Suprapubic skin (tissue), 4 donors: ENCODE measurements at regions not wholly inside any gene's neighbourhood (a gene's known extent, or its start where the extent isn't known, plus 50 kb on each side); places are given as distances from the start of the nearest gene placed in this dataset.

Source experiments
- CTCF ChIP-seq, 2 donors: fragments of 200-600 bp in 1 of 2; fragments of 450-650 bp in 1 of 2; sonication (generic) in 1 of 2; IDR thresholded peaks; one replicate each; pipeline ENCODE4 v1.5.1; 2016 to 2019; ENCODE audit warnings: antibody characterized with exemption in 2 of 2, mild to moderate bottlenecking in 1 of 2, moderate library complexity in 1 of 2
- EP300 ChIP-seq: sonication (generic); formaldehyde crosslinking; IDR thresholded peaks from one replicate; pipeline ENCODE4 v1.6.1; 2017; ENCODE audit warnings: antibody characterized with exemption
- POLR2A ChIP-seq, 2 donors: fragments of 450-650 bp; IDR thresholded peaks; one replicate each; pipeline ENCODE4 v1.6.1; 2017; ENCODE audit warnings: antibody characterized with exemption in 2 of 2, mild to moderate bottlenecking in 2 of 2, moderate library complexity in 2 of 2
- POLR2AphosphoS5 ChIP-seq, 3 donors: sonication (generic); formaldehyde crosslinking; IDR thresholded peaks; one replicate each; pipeline ENCODE4 v1.6.1; 2017; ENCODE audit warnings: antibody characterized with exemption in 3 of 3

GRCh38 chrX:129247642-129248041 lies 275.6 kb downstream of the SMARCA1 start:
- no peak for TF ChIP-seq CTCF (IDR thresholded peaks at IDR 0.05)
- TF ChIP-seq POLR2A (IDR thresholded peaks at IDR 0.05): no peak
- TF ChIP-seq POLR2AphosphoS5 (IDR thresholded peaks at IDR 0.05): no peak
- TF ChIP-seq EP300: no peak
